Fibroblast of skin of left biceps (primary cell): ENCODE measurements at regions not wholly inside any gene's neighbourhood (a gene's known extent, or its start where the extent isn't known, plus 50 kb on each side); places are given as distances from the start of the nearest gene placed in this dataset.

ENCODE experiments used
- DNase-seq, 2 experiments: peaks; one replicate each; pipeline ENCODE4 v3.0.0-alpha.2; 2013; ENCODE audit warnings: low read depth in 2 of 2

- no peak for DNase-seq
These were observed 153.1 kb downstream of the GPAM start for GRCh38 chr10:112030431-112030830.

- no peak for DNase-seq
These were observed 143.7 kb downstream of the GPAM start for GRCh38 chr10:112039823-112040222.

GRCh38 chr10:112040696-112041095 is 142.9 kb downstream of the GPAM start:
- no peak for DNase-seq

GRCh38 chr10:112045938-112046337 is 137.6 kb downstream of the GPAM start:
- DNase-seq, result no peak

- DNase-seq, result no peak
These were observed 135.9 kb downstream of the GPAM start for GRCh38 chr10:112047674-112048073.

GRCh38 chr10:112052166-112052565 is 131.4 kb downstream of the GPAM start:
- DNase-seq, result no peak

- no peak for DNase-seq
These were observed 129.7 kb downstream of the GPAM start for GRCh38 chr10:112053895-112054294.

- DNase-seq, result no peak
These were observed 129.0 kb downstream of the GPAM start for GRCh38 chr10:112054516-112054915.

GRCh38 chr10:112057072-112057471 is 126.5 kb downstream of the GPAM start:
- no peak for DNase-seq

GRCh38 chr10:112059220-112059619 is 124.3 kb downstream of the GPAM start:
- no peak for DNase-seq

GRCh38 chr10:112071596-112072133 is 111.9 kb downstream of the GPAM start:
- no peak for DNase-seq

GRCh38 chr10:112078003-112078402 is 105.6 kb downstream of the GPAM start:
- no peak for DNase-seq

GRCh38 chr10:112080231-112080630 is 103.3 kb downstream of the GPAM start:
- no peak for DNase-seq

GRCh38 chr10:112082120-112082519 is 101.4 kb downstream of the GPAM start:
- DNase-seq, result no peak

- no peak for DNase-seq
These were observed 100.1 kb downstream of the GPAM start for GRCh38 chr10:112083472-112083871.

- no peak for DNase-seq
These were observed 95.6 kb downstream of the GPAM start for GRCh38 chr10:112087953-112088456.

- no peak for DNase-seq
These were observed 91.9 kb downstream of the GPAM start for GRCh38 chr10:112091703-112092102.

GRCh38 chr10:112092519-112092918 is 91.0 kb downstream of the GPAM start:
- no peak for DNase-seq

GRCh38 chr10:112094984-112095383 is 88.6 kb downstream of the GPAM start:
- no peak for DNase-seq

- DNase-seq, result no peak
These were observed 87.8 kb downstream of the GPAM start for GRCh38 chr10:112095731-112096130.

- no peak for DNase-seq
These were observed 84.9 kb downstream of the GPAM start for GRCh38 chr10:112098682-112099081.
